Jurkat, Clone E6-1 (cell line): ENCODE measurements at regions not wholly inside any gene's neighbourhood (a gene's known extent, or its start where the extent isn't known, plus 50 kb on each side); places are given as distances from the start of the nearest gene placed in this dataset.

Experiments
- DNase-seq: peaks from one replicate; pipeline ENCODE4 v3.0.0-alpha.2; 2011; ENCODE audit warnings: low read depth, low spot score
- H3K4me3 ChIP-seq: 2 replicates; pipeline ENCODE4 v1.5.1; 2011; ENCODE audit warnings: mild to moderate bottlenecking, low read length, control low read depth, moderate library complexity

- H3K4me3 ChIP-seq = no peak overlapping the region
- DNase-seq = peak; percentile 25
Observed at GRCh38 chr6:25103603-25104002, 167.8 kb upstream of the RIPOR2 start.

- no peak overlapping the region for H3K4me3 ChIP-seq
- no peak for DNase-seq
Observed at GRCh38 chr6:25105070-25105925, 169.5 kb upstream of the RIPOR2 start.

DNA sequence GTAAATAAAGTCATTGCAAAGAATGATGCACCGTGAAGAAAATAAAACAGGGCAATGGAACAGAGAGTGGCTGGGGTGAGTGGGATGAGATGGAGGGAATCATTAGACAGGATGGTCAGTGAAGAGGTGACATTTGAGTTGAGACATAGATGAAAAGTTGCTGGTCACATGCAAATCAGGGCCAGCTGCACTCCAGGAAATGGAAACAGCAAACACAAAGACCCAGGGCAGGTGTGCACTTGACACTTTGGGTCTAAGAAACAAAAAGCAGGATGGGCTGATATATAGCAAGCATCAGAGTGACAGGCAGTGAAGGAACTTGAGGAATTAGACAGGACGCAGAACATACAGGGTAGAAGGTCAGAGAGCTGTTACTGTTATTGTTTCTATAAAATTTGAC lies 171.5 kb upstream of the RIPOR2 start:
- H3K4me3 ChIP-seq = no peak overlapping the region
- no peak for DNase-seq

DNA sequence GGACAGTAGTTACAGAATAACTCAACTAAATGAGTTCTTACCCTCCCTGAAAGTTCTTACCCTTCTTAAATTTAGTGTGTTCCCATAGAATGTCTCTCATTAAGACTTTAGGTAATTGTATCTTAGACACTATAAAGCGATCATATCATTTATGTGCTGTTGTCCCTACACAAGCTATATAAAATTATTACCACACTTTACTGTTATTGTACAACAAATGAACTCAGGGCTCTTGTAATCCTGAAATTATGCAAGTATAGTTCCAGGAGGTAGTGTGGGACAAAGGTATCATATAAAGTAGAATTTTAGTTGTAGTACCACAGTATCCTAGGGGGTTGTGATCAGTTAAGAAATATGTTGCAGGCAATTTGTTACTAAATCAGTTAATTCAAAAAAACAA lies 167.4 kb upstream of the CARMIL1 start:
- H3K4me3 ChIP-seq = no peak overlapping the region
- no peak for DNase-seq

- DNase-seq = no peak
- no peak overlapping the region for H3K4me3 ChIP-seq
Observed at GRCh38 chr6:25112322-25112773, 166.8 kb upstream of the CARMIL1 start.

- no peak for DNase-seq
- no peak overlapping the region for H3K4me3 ChIP-seq
Observed at GRCh38 chr6:25113436-25113835, 165.7 kb upstream of the CARMIL1 start.

GRCh38 chr6:25118038-25118437 lies 161.1 kb upstream of the CARMIL1 start:
- H3K4me3 ChIP-seq = no peak overlapping the region
- no peak for DNase-seq

GRCh38 chr6:25121186-25121585 lies 158.0 kb upstream of the CARMIL1 start:
- no peak for DNase-seq
- H3K4me3 ChIP-seq = no peak overlapping the region

DNA sequence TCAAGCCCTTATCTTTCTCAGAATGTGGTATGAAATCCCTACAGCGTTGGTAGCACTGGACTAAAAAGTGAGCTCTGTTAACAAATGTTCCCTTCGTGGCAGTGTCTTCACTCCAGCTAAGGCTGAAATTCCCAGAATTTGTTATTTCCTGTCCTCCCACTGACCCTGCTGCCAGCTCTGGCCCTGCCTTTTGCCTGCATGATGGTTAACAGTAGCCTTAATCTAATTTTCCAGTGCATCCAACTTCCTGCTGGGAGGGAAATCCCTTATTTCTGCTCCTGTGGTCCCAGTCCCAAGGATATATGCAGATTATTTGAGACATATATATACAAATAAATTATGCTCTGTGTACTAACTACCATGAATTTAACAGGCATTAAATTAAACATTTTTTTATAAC lies 157.2 kb upstream of the CARMIL1 start:
- no peak for DNase-seq
- no peak overlapping the region for H3K4me3 ChIP-seq

DNA sequence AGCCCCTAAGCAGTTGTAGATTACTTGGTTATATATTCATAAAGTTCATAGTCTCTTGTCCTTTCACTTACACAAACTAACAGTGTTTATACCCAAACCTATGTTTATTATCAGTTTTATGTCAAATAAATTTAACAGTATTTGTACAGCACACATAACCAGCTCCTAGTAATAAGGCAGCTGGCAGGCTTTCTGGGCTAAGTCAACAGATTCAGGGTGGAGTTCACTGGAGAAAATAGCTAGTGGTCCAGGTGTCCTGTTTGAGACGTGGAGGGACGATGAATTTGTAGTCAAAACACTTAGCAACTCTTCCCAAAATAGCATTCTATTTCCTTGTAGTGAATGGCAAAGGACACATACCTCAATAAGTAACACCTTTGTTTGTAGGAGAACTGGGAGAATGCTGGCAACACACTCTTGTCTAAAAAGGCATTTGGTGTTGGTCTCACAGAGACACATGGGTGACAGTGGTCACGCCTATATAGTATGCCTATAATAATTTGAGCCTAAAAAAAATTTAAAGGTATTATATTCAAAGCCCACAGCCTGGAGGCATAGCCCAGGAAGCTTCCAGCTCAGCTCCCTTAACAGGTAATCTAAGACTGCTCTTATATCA lies 156.4 kb upstream of the CARMIL1 start:
- no peak for DNase-seq
- no peak overlapping the region for H3K4me3 ChIP-seq

GRCh38 chr6:25124216-25124715 lies 154.9 kb upstream of the CARMIL1 start:
- no peak overlapping the region for H3K4me3 ChIP-seq
- DNase-seq = no peak

DNA sequence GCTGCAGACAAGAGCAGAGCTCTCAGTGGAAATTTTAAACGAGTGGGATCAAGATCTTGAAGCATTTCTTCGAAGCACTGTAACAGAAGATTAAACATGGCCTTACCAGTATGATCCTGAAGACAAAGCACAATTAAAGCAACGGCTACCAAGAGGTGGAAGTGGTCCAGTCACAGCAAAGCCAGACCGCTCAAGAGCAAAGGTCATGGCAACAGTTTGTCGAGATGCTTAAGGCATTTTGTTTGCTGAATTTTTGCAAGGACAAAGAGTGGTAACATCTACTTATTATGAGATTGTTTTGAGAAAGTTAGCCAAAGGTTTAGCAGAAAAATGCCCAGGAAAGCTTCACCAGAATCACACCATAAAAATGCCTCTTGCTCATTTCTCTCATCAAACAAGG lies 153.4 kb upstream of the CARMIL1 start:
- no peak for DNase-seq

DNA sequence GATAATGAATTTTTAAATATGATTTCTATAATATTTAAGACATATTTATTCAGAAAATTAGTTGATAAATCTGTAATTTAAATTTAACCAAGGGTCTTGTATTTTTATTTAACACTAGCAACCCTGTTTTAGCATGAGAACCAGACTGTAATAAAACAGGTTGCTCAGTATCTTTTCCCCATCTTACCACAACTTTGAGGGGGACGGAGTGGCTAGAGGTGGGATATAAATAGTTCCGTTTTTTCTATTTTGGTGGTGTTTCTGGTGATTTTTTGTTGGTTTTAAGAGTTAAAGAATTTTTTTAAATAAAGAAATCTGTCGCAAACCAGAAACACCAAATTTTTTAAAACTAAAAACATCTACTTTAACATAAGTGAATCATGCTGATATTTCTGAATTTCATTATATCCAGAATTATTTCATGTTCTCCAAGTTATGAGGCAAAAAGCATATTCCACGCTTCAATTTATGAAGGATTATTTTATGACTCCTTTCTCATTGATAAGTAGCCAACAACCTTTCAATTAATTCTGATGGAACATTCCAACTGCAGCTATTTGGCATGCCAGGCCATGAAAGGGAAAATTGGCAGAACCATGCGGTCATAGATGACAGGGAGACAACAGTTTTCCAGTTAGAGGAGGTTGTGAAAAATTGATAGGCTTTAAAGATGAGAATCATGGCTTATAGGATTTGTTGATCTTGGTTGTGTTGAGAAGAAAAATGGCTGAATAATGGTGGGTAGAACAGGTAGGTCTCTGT lies 151.9 kb upstream of the CARMIL1 start:
- no peak overlapping the region for H3K4me3 ChIP-seq
- DNase-seq = no peak

More for the DNA sequence above, 153.4 kb upstream of the CARMIL1 start:
- no peak overlapping the region for H3K4me3 ChIP-seq

DNA sequence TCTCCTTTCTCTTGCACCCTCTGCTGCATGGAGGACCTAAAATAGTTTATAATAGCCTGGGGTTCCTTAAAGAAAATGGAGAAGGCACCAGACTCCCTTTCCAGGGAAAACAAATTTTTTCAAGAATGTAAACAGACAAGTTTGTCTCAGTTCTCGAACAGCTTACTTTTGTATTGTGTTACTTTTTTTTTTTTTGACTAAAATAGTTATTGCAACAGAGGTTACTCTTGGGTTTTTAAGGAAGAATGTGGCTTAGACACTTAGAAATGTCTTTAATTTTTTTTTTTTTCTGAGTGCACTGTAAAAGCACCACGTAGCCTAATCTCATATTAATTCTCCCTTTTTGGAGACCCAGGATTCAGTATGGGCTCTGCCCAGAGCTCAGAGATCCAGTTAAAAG lies 148.7 kb upstream of the CARMIL1 start:
- H3K4me3 ChIP-seq = no peak overlapping the region

DNA sequence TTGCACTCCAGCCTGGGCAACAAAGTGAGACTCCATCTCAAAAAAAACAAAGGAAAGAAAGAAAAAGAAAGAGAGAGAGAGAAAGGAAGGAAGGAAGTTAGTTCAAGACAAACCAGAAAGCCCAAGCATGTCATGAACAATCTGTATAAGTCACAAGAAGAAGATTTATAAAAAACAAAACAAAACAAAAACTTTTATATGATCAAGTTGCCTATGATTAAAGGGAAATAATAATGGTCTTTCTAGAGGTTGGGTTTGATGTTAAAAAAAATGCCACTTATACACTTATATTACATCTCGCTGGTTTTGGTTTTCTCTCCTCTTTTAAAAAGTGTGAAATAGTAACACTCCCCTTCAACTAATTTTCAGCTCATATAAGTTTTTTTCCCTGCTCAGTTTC lies 146.2 kb upstream of the CARMIL1 start:
- DNase-seq = no peak
- no peak overlapping the region for H3K4me3 ChIP-seq

More for the DNA sequence above, 148.7 kb upstream of the CARMIL1 start:
- no peak for DNase-seq

- no peak overlapping the region for H3K4me3 ChIP-seq
- DNase-seq = no peak
Observed at GRCh38 chr6:25133568-25133967, 145.6 kb upstream of the CARMIL1 start.

- H3K4me3 ChIP-seq = no peak overlapping the region
- DNase-seq = no peak
Observed at GRCh38 chr6:25136854-25137253, 142.3 kb upstream of the CARMIL1 start.

GRCh38 chr6:25137480-25137879 lies 141.7 kb upstream of the CARMIL1 start:
- DNase-seq = no peak
- peak overlapping the region; percentile 42 for H3K4me3 ChIP-seq

DNA sequence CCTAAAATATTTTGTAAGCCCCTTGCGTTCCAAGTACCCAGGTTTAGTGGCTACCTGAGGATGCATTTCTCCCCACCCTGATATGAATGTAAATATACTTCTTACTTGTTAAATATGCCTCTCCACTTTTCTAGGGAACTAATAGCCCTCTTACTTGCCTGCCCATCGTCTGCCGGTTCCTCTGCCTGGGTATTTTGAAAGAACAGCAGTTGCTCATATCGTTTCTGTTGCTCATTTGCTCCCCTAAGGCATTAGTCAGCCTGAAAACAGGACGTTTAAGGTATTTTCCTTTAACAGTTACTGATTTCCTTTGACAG lies 141.3 kb upstream of the CARMIL1 start:
- DNase-seq = no peak
- H3K4me3 ChIP-seq = peak overlapping the region; percentile 42
